ENCODE measurements at regions not wholly inside any gene's neighbourhood (a gene's known extent, or its start where the extent isn't known, plus 50 kb on each side); places are given as distances from the start of the nearest gene placed in this dataset.

- intact Hi-C loops (cut with DNase I) = no loop called here
- Histone ChIP-seq H3K36me3 (no peaks in the 10 kb centered on the region), H3K27me3 (no peaks in the 10 kb centered on the region), H3K9me3 (no peaks in the 10 kb centered on the region), H3K27ac (replicated peaks in 1 of 4) (no peak overlapping the region), H3K4me3 (no peak overlapping the region), H3K4me1 (no peaks in the 10 kb centered on the region)
- WGBS = 100% methylated on average over 1 of the region's 1 CpG
- TF ChIP-seq POLR2A (IDR thresholded peaks at IDR 0.05; ENCODE audit: low read depth) (no peak), POLR2AphosphoS5 (IDR thresholded peaks at IDR 0.05) (no peak), CTCF (IDR thresholded peaks at IDR 0.05) (no peak), EP300 (IDR thresholded peaks at IDR 0.05) (no peak)
- DNase-seq (ENCODE audit: extremely low spot score) = no peak
These were observed 71.2 kb upstream of the PELI2 start for GRCh38 chr14:56046996-56047395.

DNA sequence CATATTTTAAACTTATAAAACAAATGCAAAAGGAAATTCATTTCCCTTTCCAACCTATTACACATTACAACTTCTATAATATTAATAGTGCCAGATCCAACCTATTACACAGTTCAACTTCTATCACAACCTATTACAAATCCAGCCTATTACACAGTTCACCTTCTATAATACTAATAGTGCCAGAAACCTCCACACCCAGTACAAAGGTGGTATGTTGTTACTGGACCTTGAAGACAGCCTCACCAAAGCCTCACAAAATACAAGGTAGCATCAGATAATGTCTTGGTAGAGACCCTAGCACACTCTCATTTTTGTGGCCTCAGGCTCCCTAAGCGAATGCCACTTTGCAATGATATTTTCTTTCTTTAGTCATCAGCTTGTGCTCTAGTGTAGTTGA, 68.7 kb upstream of the PELI2 start:
- H3K27me3 ChIP-seq = no peaks in the 10 kb centered on the region
- no peak for DNase-seq (ENCODE audit: extremely low spot score)
- 94% methylated on average over 1 of the region's 1 CpG for WGBS
- no peak for TF ChIP-seq EP300 (IDR thresholded peaks at IDR 0.05)
- no peak for TF ChIP-seq POLR2A (IDR thresholded peaks at IDR 0.05; ENCODE audit: low read depth)
- no peak for TF ChIP-seq POLR2AphosphoS5 (IDR thresholded peaks at IDR 0.05)
- no peak for TF ChIP-seq CTCF (IDR thresholded peaks at IDR 0.05)
- H3K4me1 ChIP-seq = no peaks in the 10 kb centered on the region
- H3K27ac ChIP-seq (replicated peaks in 1 of 4) = no peak overlapping the region
- no peaks in the 10 kb centered on the region for H3K9me3 ChIP-seq
- H3K4me3 ChIP-seq = no peak overlapping the region
- no peaks in the 10 kb centered on the region for H3K36me3 ChIP-seq
- intact Hi-C loops (cut with DNase I) = no loop called here

- intact Hi-C loops (cut with DNase I) = no loop called here
- 63% methylated on average over 4 of the region's 4 CpGs for WGBS
- Histone ChIP-seq H3K27me3 (no peaks in the 10 kb centered on the region), H3K4me1 (no peaks in the 10 kb centered on the region), H3K4me3 (no peak overlapping the region), H3K27ac (replicated peaks in 1 of 4) (no peak overlapping the region), H3K9me3 (no peaks in the 10 kb centered on the region), H3K36me3 (no peaks in the 10 kb centered on the region)
- no peak for TF ChIP-seq POLR2AphosphoS5 (IDR thresholded peaks at IDR 0.05)
- TF ChIP-seq EP300 (IDR thresholded peaks at IDR 0.05) = no peak
- no peak for TF ChIP-seq POLR2A (IDR thresholded peaks at IDR 0.05; ENCODE audit: low read depth)
- no peak for TF ChIP-seq CTCF (IDR thresholded peaks at IDR 0.05)
- DNase-seq (ENCODE audit: extremely low spot score) = no peak
These were observed 62.7 kb upstream of the PELI2 start for GRCh38 chr14:56055511-56055910.

DNA sequence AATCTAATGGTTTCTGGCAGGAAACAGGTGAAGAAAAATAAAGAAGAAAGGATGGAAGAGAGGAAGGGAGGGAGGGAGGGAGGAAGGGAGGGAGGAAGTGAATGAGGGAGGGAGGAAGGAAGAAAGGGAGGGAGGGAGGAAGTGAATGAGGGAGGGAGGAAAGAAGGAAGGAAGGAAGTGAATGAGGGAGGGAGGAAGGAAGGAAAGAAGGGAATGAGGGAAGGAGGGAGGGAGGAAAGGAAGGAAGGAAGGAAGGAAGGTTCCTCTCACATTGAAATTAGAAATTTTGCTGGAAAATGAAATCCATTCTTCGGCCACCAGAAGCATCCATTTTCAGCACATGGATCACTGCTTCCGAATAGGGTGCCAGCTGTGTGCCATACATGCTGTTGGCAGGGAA, 62.2 kb upstream of the PELI2 start:
- intact Hi-C loops (cut with DNase I) = no loop called here
- no peak for DNase-seq (ENCODE audit: extremely low spot score)
- Histone ChIP-seq H3K9me3 (no peaks in the 10 kb centered on the region), H3K27me3 (no peaks in the 10 kb centered on the region), H3K4me1 (no peaks in the 10 kb centered on the region), H3K4me3 (no peak overlapping the region), H3K36me3 (no peaks in the 10 kb centered on the region), H3K27ac (replicated peaks in 1 of 4) (no peak overlapping the region)
- WGBS = 44% methylated on average over 2 of the region's 2 CpGs
- TF ChIP-seq POLR2A (IDR thresholded peaks at IDR 0.05; ENCODE audit: low read depth) (no peak), EP300 (IDR thresholded peaks at IDR 0.05) (no peak), CTCF (IDR thresholded peaks at IDR 0.05) (no peak), POLR2AphosphoS5 (IDR thresholded peaks at IDR 0.05) (no peak)

DNA sequence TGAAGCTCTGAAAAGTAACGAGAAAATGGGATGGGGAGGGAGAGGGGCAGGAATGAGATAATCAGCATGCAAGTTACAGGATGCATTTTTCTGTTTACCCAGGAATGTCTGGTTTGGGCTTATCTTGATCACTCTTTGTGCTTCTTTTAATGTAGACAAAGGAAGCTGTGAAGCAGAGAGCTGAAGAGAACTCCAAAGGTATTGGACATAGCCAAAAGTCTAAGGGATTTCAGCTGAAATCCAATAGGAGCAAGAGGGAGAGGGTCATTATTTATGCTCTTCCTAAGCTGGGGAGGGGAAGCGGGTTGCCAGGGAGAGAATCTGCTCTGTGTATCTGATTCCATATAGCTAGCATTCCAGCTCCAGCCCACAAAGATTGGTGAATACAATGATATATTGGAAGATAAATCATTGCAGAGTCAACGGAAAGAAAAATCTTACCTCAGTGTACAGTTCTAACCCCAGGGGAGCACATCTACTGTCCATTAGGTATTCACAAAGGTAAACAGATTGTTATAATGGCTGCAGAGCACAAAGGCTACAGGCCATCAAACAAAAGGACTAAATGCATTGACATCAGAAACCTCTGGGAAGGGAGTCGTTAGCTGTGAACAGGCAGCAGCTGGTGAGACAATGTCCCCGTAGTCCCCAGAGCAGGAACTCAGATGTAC, 61.0 kb upstream of the PELI2 start:
- Histone ChIP-seq H3K9me3 (no peaks in the 10 kb centered on the region), H3K27me3 (peaks cover 0 to 2% (median 0%) of the 10 kb centered on the region in 4 donors), H3K27ac (replicated peaks in 1 of 4) (no peak overlapping the region), H3K4me1 (no peaks in the 10 kb centered on the region), H3K36me3 (no peaks in the 10 kb centered on the region), H3K4me3 (no peak overlapping the region)
- intact Hi-C loops (cut with DNase I) = no loop called here
- whole genome bisulfite sequencing = 71% methylated on average over 5 of the region's 5 CpGs
- TF ChIP-seq POLR2A (IDR thresholded peaks at IDR 0.05; ENCODE audit: low read depth) (no peak), POLR2AphosphoS5 (IDR thresholded peaks at IDR 0.05) (no peak), CTCF (IDR thresholded peaks at IDR 0.05) (no peak), EP300 (IDR thresholded peaks at IDR 0.05) (no peak)
- DNase-seq (ENCODE audit: extremely low spot score) = no peak
